Right renal cortex interstitium (tissue), 3 donors: ENCODE measurements at regions not wholly inside any gene's neighbourhood (a gene's known extent, or its start where the extent isn't known, plus 50 kb on each side); places are given as distances from the start of the nearest gene placed in this dataset.
"Not testable (repeated sequence)": the region's sequence is repeated elsewhere in the genome, so short reads cannot be mapped to it uniquely, and the experiment has no call there.

Experiments
- DNase-seq, 3 donors: peaks; one replicate each; pipeline ENCODE4 v3.0.0-alpha.2; 2013; ENCODE audit warnings: low read depth in 3 of 3, low spot score in 2 of 3

- DNase-seq = no peak
Observed at GRCh38 chr2:48180557-48180956, 133.9 kb upstream of the FOXN2 start.

- no peak for DNase-seq
Observed at GRCh38 chr2:48183276-48183675, 131.2 kb upstream of the FOXN2 start.

- DNase-seq = no peak
Observed at GRCh38 chr2:48183991-48184390, 130.5 kb upstream of the FOXN2 start.

- no peak for DNase-seq
Observed at GRCh38 chr2:48187503-48187902, 127.0 kb upstream of the FOXN2 start.

GRCh38 chr2:48189552-48190228, 124.8 kb upstream of the FOXN2 start:
- no peak for DNase-seq

- no peak for DNase-seq
Observed at GRCh38 chr2:48190230-48190629, 124.3 kb upstream of the FOXN2 start.

GRCh38 chr2:48194641-48195040, 119.8 kb upstream of the FOXN2 start:
- no peak for DNase-seq

GRCh38 chr2:48195169-48195568, 119.3 kb upstream of the FOXN2 start:
- no peak for DNase-seq

GRCh38 chr2:48197618-48198017, 116.9 kb upstream of the FOXN2 start:
- no peak for DNase-seq

GRCh38 chr2:48198371-48198770, 116.1 kb upstream of the FOXN2 start:
- DNase-seq = no peak

- DNase-seq = no peak
Observed at GRCh38 chr2:48199070-48199469, 115.4 kb upstream of the FOXN2 start.

- no peak for DNase-seq
Observed at GRCh38 chr2:48200620-48201293, 113.7 kb upstream of the FOXN2 start.

- not testable (repeated sequence) for DNase-seq
Observed at GRCh38 chr2:48201435-48201834, 113.0 kb upstream of the FOXN2 start.

- no peak for DNase-seq
Observed at GRCh38 chr2:48202863-48203642, 111.4 kb upstream of the FOXN2 start.

GRCh38 chr2:48203668-48204067, 110.8 kb upstream of the FOXN2 start:
- DNase-seq = no peak

GRCh38 chr2:48204750-48205136, 109.7 kb upstream of the FOXN2 start:
- DNase-seq = no peak

- no peak for DNase-seq
Observed at GRCh38 chr2:48205137-48205798, 109.2 kb upstream of the FOXN2 start.

- DNase-seq = not testable (repeated sequence)
Observed at GRCh38 chr2:48206056-48206656, 108.3 kb upstream of the FOXN2 start.

GRCh38 chr2:48207201-48207641, 107.3 kb upstream of the FOXN2 start:
- DNase-seq = no peak

- DNase-seq = no peak
Observed at GRCh38 chr2:48207851-48208250, 106.6 kb upstream of the FOXN2 start.
